Pulmonary artery endothelial cell (primary cell): ENCODE measurements at regions not wholly inside any gene's neighbourhood (a gene's known extent, or its start where the extent isn't known, plus 50 kb on each side); places are given as distances from the start of the nearest gene placed in this dataset.
"Not testable (repeated sequence)": the region's sequence is repeated elsewhere in the genome, so short reads cannot be mapped to it uniquely, and the experiment has no call there.

Source experiments
- DNase-seq: peaks from one replicate; pipeline ENCODE4 v3.0.0-alpha.2; 2011; ENCODE audit warnings: low read depth, low spot score

GRCh38 chr1:57591842-57592241 lies 168.0 kb upstream of the DAB1 start:
- no peak for DNase-seq

- no peak for DNase-seq
These were observed 167.1 kb upstream of the DAB1 start for GRCh38 chr1:57590978-57591377.

GRCh38 chr1:57586842-57587241 lies 163.0 kb upstream of the DAB1 start:
- DNase-seq, result no peak

GRCh38 chr1:57578680-57579079 lies 154.8 kb upstream of the DAB1 start:
- no peak for DNase-seq

GRCh38 chr1:57578099-57578498 lies 154.2 kb upstream of the DAB1 start:
- no peak for DNase-seq

GRCh38 chr1:57576756-57577155 lies 152.9 kb upstream of the DAB1 start:
- DNase-seq, result no peak

- no peak for DNase-seq
These were observed 148.2 kb upstream of the DAB1 start for GRCh38 chr1:57572016-57572415.

- DNase-seq, result not testable (repeated sequence)
These were observed 134.2 kb upstream of the DAB1 start for GRCh38 chr1:57558066-57558465.

- DNase-seq, result no peak
These were observed 129.8 kb upstream of the DAB1 start for GRCh38 chr1:57553666-57554065.

- DNase-seq, result no peak
These were observed 127.6 kb upstream of the DAB1 start for GRCh38 chr1:57551476-57551875.

GRCh38 chr1:57550092-57550491 lies 126.2 kb upstream of the DAB1 start:
- no peak for DNase-seq

GRCh38 chr1:57549300-57549699 lies 125.4 kb upstream of the DAB1 start:
- DNase-seq, result no peak

- DNase-seq, result no peak
These were observed 122.9 kb upstream of the DAB1 start for GRCh38 chr1:57546549-57547330.

- no peak for DNase-seq
These were observed 120.5 kb upstream of the DAB1 start for GRCh38 chr1:57544345-57544744.

- no peak for DNase-seq
These were observed 113.0 kb upstream of the DAB1 start for GRCh38 chr1:57536749-57537423.

- no peak for DNase-seq
These were observed 108.4 kb upstream of the DAB1 start for GRCh38 chr1:57532299-57532698.

- DNase-seq, result not testable (repeated sequence)
These were observed 107.0 kb upstream of the DAB1 start for GRCh38 chr1:57530911-57531260.

GRCh38 chr1:57530206-57530910 lies 106.5 kb upstream of the DAB1 start:
- no peak for DNase-seq

- DNase-seq, result no peak
These were observed 98.7 kb upstream of the DAB1 start for GRCh38 chr1:57522575-57522974.

- no peak for DNase-seq
These were observed 97.1 kb upstream of the DAB1 start for GRCh38 chr1:57520743-57521515.

- no peak for DNase-seq
These were observed 94.6 kb upstream of the DAB1 start for GRCh38 chr1:57518496-57518895.
